Fibroblast of the aortic adventitia (primary cell): ENCODE measurements at regions not wholly inside any gene's neighbourhood (a gene's known extent, or its start where the extent isn't known, plus 50 kb on each side); places are given as distances from the start of the nearest gene placed in this dataset.

Source experiments
- DNase-seq: peaks from one replicate; pipeline ENCODE4 v3.0.0-alpha.2; 2010; ENCODE audit warnings: low read depth
- H3K4me3 ChIP-seq: 2 replicates; pipeline ENCODE4 v1.5.1; 2011; ENCODE audit warnings: low read depth, mild to moderate bottlenecking, control low read depth, low read length, moderate library complexity
- CTCF ChIP-seq: IDR thresholded peaks from 2 replicates; pipeline ENCODE4 v1.5.1; 2011; ENCODE audit warnings: mild to moderate bottlenecking, low read length, control low read depth, inconsistent platforms; ENCODE audit not compliant: insufficient read depth

- H3K4me3 ChIP-seq = no peak overlapping the region
- no peak for TF ChIP-seq CTCF
- DNase-seq = no peak
These were observed 767.7 kb upstream of the GCFC2 start for GRCh38 chr2:76478266-76479035.

- H3K4me3 ChIP-seq = no peak overlapping the region
- TF ChIP-seq CTCF = no peak
- no peak for DNase-seq
These were observed 762.2 kb upstream of the GCFC2 start for GRCh38 chr2:76472946-76473345.

GRCh38 chr2:76469066-76469465 lies 758.4 kb upstream of the GCFC2 start:
- no peak overlapping the region for H3K4me3 ChIP-seq
- TF ChIP-seq CTCF = no peak
- DNase-seq = no peak

GRCh38 chr2:76467326-76467725 lies 756.6 kb upstream of the GCFC2 start:
- TF ChIP-seq CTCF = no peak
- no peak for DNase-seq
- no peak overlapping the region for H3K4me3 ChIP-seq

- TF ChIP-seq CTCF = no peak
- no peak overlapping the region for H3K4me3 ChIP-seq
- no peak for DNase-seq
These were observed 753.6 kb upstream of the GCFC2 start for GRCh38 chr2:76464310-76464709.

- no peak for DNase-seq
- no peak overlapping the region for H3K4me3 ChIP-seq
- TF ChIP-seq CTCF = no peak
These were observed 750.7 kb upstream of the GCFC2 start for GRCh38 chr2:76461431-76461830.

GRCh38 chr2:76455910-76456309 lies 745.2 kb upstream of the GCFC2 start:
- TF ChIP-seq CTCF = no peak
- no peak overlapping the region for H3K4me3 ChIP-seq

More at GRCh38 chr2:76455910-76456309, 745.2 kb upstream of the GCFC2 start:
- no peak for DNase-seq
